ENCODE measurements at regions not wholly inside any gene's neighbourhood (a gene's known extent, or its start where the extent isn't known, plus 50 kb on each side); places are given as distances from the start of the nearest gene placed in this dataset.

DNA sequence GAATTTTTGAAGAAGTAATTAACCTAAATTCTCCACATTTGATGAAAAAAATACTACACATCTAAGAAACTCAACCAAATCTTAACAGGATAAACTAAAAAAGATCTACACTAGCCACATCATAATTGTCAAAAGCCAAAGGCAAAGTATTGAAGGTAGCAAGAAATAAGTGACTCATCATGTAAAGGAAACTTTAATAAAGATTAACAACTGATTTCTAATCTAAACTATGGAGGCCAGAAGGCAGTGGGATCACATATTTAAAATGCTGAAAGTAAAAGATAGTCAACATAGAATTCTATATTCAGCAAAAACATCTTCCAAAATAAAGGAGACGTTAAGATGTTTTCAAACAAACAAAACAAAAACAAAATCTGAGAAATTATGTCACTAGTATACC is 2002.9 kb downstream of the MAT2B start:
- TF ChIP-seq, protein P1, sequence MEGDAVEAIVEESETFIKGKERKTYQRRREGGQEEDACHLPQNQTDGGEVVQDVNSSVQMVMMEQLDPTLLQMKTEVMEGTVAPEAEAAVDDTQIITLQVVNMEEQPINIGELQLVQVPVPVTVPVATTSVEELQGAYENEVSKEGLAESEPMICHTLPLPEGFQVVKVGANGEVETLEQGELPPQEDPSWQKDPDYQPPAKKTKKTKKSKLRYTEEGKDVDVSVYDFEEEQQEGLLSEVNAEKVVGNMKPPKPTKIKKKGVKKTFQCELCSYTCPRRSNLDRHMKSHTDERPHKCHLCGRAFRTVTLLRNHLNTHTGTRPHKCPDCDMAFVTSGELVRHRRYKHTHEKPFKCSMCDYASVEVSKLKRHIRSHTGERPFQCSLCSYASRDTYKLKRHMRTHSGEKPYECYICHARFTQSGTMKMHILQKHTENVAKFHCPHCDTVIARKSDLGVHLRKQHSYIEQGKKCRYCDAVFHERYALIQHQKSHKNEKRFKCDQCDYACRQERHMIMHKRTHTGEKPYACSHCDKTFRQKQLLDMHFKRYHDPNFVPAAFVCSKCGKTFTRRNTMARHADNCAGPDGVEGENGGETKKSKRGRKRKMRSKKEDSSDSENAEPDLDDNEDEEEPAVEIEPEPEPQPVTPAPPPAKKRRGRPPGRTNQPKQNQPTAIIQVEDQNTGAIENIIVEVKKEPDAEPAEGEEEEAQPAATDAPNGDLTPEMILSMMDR (IDR thresholded peaks at IDR 0.05; ENCODE audit: low read depth, low read length, missing input control) = no peak
- TF ChIP-seq EGR1 (IDR thresholded peaks at IDR 0.05; ENCODE audit: low read depth in 2 of 2) (no peak), SP1 (IDR thresholded peaks at IDR 0.05) (no peak), RAD21 (IDR thresholded peaks at IDR 0.05) (no peak), GABPA (IDR thresholded peaks at IDR 0.05 in 1 of 2, conservative IDR thresholded peaks at IDR 0.05 in 1 of 2) (no peak), YY1 (IDR thresholded peaks at IDR 0.05) (no peak), FOXA1 (IDR thresholded peaks at IDR 0.05) (no peak), FOXA2 (IDR thresholded peaks at IDR 0.05) (no peak), TAF1 (conservative IDR thresholded peaks at IDR 0.05) (no peak), JUND (IDR thresholded peaks at IDR 0.05) (no peak), HNF4A (conservative IDR thresholded peaks at IDR 0.05) (no peak), RXRA (IDR thresholded peaks at IDR 0.05) (no peak)
- TF ChIP-seq, protein P2, sequence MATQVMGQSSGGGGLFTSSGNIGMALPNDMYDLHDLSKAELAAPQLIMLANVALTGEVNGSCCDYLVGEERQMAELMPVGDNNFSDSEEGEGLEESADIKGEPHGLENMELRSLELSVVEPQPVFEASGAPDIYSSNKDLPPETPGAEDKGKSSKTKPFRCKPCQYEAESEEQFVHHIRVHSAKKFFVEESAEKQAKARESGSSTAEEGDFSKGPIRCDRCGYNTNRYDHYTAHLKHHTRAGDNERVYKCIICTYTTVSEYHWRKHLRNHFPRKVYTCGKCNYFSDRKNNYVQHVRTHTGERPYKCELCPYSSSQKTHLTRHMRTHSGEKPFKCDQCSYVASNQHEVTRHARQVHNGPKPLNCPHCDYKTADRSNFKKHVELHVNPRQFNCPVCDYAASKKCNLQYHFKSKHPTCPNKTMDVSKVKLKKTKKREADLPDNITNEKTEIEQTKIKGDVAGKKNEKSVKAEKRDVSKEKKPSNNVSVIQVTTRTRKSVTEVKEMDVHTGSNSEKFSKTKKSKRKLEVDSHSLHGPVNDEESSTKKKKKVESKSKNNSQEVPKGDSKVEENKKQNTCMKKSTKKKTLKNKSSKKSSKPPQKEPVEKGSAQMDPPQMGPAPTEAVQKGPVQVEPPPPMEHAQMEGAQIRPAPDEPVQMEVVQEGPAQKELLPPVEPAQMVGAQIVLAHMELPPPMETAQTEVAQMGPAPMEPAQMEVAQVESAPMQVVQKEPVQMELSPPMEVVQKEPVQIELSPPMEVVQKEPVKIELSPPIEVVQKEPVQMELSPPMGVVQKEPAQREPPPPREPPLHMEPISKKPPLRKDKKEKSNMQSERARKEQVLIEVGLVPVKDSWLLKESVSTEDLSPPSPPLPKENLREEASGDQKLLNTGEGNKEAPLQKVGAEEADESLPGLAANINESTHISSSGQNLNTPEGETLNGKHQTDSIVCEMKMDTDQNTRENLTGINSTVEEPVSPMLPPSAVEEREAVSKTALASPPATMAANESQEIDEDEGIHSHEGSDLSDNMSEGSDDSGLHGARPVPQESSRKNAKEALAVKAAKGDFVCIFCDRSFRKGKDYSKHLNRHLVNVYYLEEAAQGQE (IDR thresholded peaks at IDR 0.05) = no peak
- TF ChIP-seq, protein P3, sequence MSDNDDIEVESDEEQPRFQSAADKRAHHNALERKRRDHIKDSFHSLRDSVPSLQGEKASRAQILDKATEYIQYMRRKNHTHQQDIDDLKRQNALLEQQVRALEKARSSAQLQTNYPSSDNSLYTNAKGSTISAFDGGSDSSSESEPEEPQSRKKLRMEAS (IDR thresholded peaks at IDR 0.05) = no peak

Measured in liver (tissue), 3 donors.